ENCODE measurements at regions not wholly inside any gene's neighbourhood (a gene's known extent, or its start where the extent isn't known, plus 50 kb on each side); places are given as distances from the start of the nearest gene placed in this dataset.

DNA sequence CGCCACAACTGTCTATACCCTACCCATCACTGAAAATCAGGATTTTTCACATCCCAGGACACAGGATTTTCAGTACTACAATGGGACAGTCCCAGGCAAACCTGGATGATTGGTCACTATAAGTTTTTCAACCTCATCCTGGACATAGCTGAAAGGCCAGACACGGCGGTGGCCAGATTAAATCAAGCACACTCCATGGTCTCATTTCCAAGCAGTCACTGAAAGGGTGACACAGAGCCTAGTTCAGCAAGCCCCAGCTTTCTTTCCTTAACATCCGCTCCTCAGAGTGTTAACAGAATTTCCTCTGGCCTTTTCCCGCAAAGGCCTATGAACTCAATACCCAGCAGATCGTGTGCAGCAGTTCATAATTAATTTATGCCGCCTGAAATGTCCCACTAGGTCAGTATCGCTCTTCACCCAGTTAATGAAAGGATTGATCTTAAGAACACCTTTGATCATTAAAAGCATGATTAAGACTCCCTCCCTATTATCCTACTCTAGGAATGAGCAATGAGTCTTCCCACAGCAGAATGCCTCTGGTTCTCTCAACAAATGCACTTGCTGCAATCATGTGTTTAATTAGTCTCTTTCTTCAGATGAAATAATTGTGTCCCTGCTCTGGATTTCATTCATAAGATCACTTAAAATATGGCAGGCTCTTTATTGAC lies 104.0 kb upstream of the NANOS1 start:
- peaks cover 0 to 3% (median 0%) of the 10 kb centered on the region in 5 donors for H3K4me1 ChIP-seq (ENCODE audit: control insufficient read depth in 5 of 5, insufficient read depth in 5 of 5, low read length in 5 of 5)
- H3K9me3 ChIP-seq (ENCODE audit: control insufficient read depth in 4 of 4, insufficient read depth in 3 of 4, low read length in 3 of 4), result peaks cover 0 to 2% (median 0%) of the 10 kb centered on the region in 4 donors
- H3K36me3 ChIP-seq (ENCODE audit: control insufficient read depth in 4 of 4, insufficient read depth in 4 of 4, low read length in 4 of 4), result no peaks in the 10 kb centered on the region
- H3K9ac ChIP-seq (ENCODE audit: insufficient read depth in 1 of 2, low read length in 2 of 2), result no peak overlapping the region
- no peaks in the 10 kb centered on the region for H3K27me3 ChIP-seq (ENCODE audit: control insufficient read depth in 3 of 3, insufficient read depth in 3 of 3, low read length in 2 of 3)
- no peak overlapping the region for H3K27ac ChIP-seq (ENCODE audit: low read depth in 1 of 2, low read length in 1 of 2)
- 83 to 95% methylated on average over 8 of the region's 8 CpGs for WGBS, 2 donors
- DNase-seq (no peak), ATAC-seq (ENCODE audit: insufficient read depth, low FRiP score) (no peak)
- no peak overlapping the region for H3K4me3 ChIP-seq
- TF ChIP-seq, protein P1, sequence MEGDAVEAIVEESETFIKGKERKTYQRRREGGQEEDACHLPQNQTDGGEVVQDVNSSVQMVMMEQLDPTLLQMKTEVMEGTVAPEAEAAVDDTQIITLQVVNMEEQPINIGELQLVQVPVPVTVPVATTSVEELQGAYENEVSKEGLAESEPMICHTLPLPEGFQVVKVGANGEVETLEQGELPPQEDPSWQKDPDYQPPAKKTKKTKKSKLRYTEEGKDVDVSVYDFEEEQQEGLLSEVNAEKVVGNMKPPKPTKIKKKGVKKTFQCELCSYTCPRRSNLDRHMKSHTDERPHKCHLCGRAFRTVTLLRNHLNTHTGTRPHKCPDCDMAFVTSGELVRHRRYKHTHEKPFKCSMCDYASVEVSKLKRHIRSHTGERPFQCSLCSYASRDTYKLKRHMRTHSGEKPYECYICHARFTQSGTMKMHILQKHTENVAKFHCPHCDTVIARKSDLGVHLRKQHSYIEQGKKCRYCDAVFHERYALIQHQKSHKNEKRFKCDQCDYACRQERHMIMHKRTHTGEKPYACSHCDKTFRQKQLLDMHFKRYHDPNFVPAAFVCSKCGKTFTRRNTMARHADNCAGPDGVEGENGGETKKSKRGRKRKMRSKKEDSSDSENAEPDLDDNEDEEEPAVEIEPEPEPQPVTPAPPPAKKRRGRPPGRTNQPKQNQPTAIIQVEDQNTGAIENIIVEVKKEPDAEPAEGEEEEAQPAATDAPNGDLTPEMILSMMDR (IDR thresholded peaks at IDR 0.05; ENCODE audit: control extremely low read depth, extremely low read depth), result no peak

DNA sequence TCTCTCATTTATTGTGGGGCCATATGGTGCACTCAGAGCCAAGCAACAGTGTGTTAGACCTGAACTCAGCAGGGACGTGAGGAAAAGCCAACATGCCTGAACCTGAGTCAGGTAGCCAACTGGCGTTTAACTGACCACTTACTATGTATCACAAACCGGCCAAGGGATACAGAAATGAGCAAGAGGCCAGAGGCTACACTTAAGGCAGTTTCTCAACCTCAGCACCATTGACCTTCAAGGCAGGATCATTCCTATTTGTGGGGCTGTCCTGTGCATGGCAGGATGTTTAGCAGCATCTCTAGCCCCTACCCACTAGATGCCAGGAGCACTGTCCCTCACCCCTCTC lies 103.5 kb upstream of the NANOS1 start:
- Histone ChIP-seq H3K9ac (ENCODE audit: insufficient read depth in 1 of 2, low read length in 2 of 2) (no peak overlapping the region), H3K4me1 (ENCODE audit: control insufficient read depth in 5 of 5, insufficient read depth in 5 of 5, low read length in 5 of 5) (peaks cover 0 to 3% (median 0%) of the 10 kb centered on the region in 5 donors), H3K4me3 (no peak overlapping the region), H3K27ac (ENCODE audit: low read depth in 1 of 2, low read length in 1 of 2) (no peak overlapping the region), H3K9me3 (ENCODE audit: control insufficient read depth in 4 of 4, insufficient read depth in 3 of 4, low read length in 3 of 4) (peaks cover 0 to 2% (median 0%) of the 10 kb centered on the region in 4 donors), H3K27me3 (ENCODE audit: control insufficient read depth in 3 of 3, insufficient read depth in 3 of 3, low read length in 2 of 3) (no peaks in the 10 kb centered on the region), H3K36me3 (ENCODE audit: control insufficient read depth in 4 of 4, insufficient read depth in 4 of 4, low read length in 4 of 4) (no peaks in the 10 kb centered on the region)
- ATAC-seq (ENCODE audit: insufficient read depth, low FRiP score), result no peak
- no peak for DNase-seq
- TF ChIP-seq, protein P1 (IDR thresholded peaks at IDR 0.05; ENCODE audit: control extremely low read depth, extremely low read depth), result no peak
- 84 to 87% methylated on average over 3 of the region's 3 CpGs for WGBS, 2 donors

DNA sequence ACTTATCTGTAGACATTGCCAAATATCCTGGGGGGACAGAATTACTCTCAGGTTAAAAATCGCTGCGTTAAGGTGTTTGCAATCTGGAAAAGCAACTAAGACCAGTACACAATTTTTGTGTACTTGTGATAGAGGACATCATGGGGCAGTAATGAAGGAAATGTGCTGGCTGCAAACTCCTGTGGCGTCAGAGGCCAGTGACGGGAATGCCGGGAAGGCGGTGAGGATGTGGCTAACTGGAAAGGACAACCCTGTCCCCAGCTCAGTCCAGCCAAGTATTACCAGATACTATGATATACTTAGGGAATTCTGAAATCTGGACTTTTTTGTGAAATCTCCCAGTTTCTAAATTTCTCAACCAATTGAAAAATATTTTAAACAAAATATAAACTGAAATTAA lies 103.1 kb upstream of the NANOS1 start:
- no peak overlapping the region for H3K27ac ChIP-seq (ENCODE audit: low read depth in 1 of 2, low read length in 1 of 2)
- 89 to 95% methylated on average over 6 of the region's 6 CpGs for WGBS, 2 donors
- no peak overlapping the region for H3K4me3 ChIP-seq
- no peaks in the 10 kb centered on the region for H3K36me3 ChIP-seq (ENCODE audit: control insufficient read depth in 4 of 4, insufficient read depth in 4 of 4, low read length in 4 of 4)
- H3K27me3 ChIP-seq (ENCODE audit: control insufficient read depth in 3 of 3, insufficient read depth in 3 of 3, low read length in 2 of 3), result no peaks in the 10 kb centered on the region
- no peak for ATAC-seq (ENCODE audit: insufficient read depth, low FRiP score)
- H3K9ac ChIP-seq (ENCODE audit: insufficient read depth in 1 of 2, low read length in 2 of 2), result no peak overlapping the region
- TF ChIP-seq, protein P1 (IDR thresholded peaks at IDR 0.05; ENCODE audit: control extremely low read depth, extremely low read depth), result no peak
- peaks cover 0 to 3% (median 0%) of the 10 kb centered on the region in 5 donors for H3K4me1 ChIP-seq (ENCODE audit: control insufficient read depth in 5 of 5, insufficient read depth in 5 of 5, low read length in 5 of 5)
- DNase-seq, result no peak
- peaks cover 0 to 2% (median 0%) of the 10 kb centered on the region in 4 donors for H3K9me3 ChIP-seq (ENCODE audit: control insufficient read depth in 4 of 4, insufficient read depth in 3 of 4, low read length in 3 of 4)

DNA sequence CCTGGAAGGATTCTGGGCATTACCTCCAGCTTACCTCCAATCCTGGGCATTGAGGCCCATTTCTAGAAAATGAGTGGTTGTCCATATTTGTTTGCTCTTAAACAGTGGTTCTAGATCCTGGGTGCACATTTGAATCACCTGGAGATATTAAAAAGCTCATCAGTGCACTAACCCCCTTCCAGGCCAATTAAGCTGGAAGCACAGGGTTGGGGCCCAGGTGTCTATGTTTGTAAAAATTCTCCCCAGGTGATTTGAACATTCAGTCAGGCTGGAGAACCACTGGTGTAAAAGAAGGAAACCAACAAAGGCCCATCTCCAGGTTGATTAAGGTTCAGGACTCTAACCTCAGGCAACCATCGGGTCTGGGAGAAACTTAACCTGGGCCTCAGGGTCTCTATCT lies 102.6 kb upstream of the NANOS1 start:
- DNase-seq (no peak), ATAC-seq (ENCODE audit: insufficient read depth, low FRiP score) (no peak)
- peaks cover 0 to 3% (median 0%) of the 10 kb centered on the region in 5 donors for H3K4me1 ChIP-seq (ENCODE audit: control insufficient read depth in 5 of 5, insufficient read depth in 5 of 5, low read length in 5 of 5)
- TF ChIP-seq, protein P1 (IDR thresholded peaks at IDR 0.05; ENCODE audit: control extremely low read depth, extremely low read depth), result no peak
- WGBS, 2 donors, result 91 to 97% methylated on average over 1 of the region's 1 CpG
- H3K9me3 ChIP-seq (ENCODE audit: control insufficient read depth in 4 of 4, insufficient read depth in 3 of 4, low read length in 3 of 4), result peaks cover 0 to 4% (median 0%) of the 10 kb centered on the region in 4 donors
- no peaks in the 10 kb centered on the region for H3K27me3 ChIP-seq (ENCODE audit: control insufficient read depth in 3 of 3, insufficient read depth in 3 of 3, low read length in 2 of 3)
- no peak overlapping the region for H3K4me3 ChIP-seq
- H3K9ac ChIP-seq (ENCODE audit: insufficient read depth in 1 of 2, low read length in 2 of 2), result no peak overlapping the region
- no peak overlapping the region for H3K27ac ChIP-seq (ENCODE audit: low read depth in 1 of 2, low read length in 1 of 2)
- no peaks in the 10 kb centered on the region for H3K36me3 ChIP-seq (ENCODE audit: control insufficient read depth in 4 of 4, insufficient read depth in 4 of 4, low read length in 4 of 4)
